ENCODE measurements at regions not wholly inside any gene's neighbourhood (a gene's known extent, or its start where the extent isn't known, plus 50 kb on each side); places are given as distances from the start of the nearest gene placed in this dataset.
"Not testable (repeated sequence)": the region's sequence is repeated elsewhere in the genome, so short reads cannot be mapped to it uniquely, and the experiment has no call there.

GRCh38 chr10:34945951-34946522 lies 130.9 kb upstream of the PARD3 start:
- TF ChIP-seq CTCF (IDR thresholded peaks at IDR 0.05); EZH2 (IDR thresholded peaks at IDR 0.05; ENCODE audit: borderline replicate concordance, insufficient read depth, low read depth, low read length, poor library complexity, severe bottlenecking): not testable (repeated sequence)

All from B cell (primary cell).